ENCODE measurements at regions not wholly inside any gene's neighbourhood (a gene's known extent, or its start where the extent isn't known, plus 50 kb on each side); places are given as distances from the start of the nearest gene placed in this dataset.
A peak's percentile ranks its signal among the peaks of the same experiment; 100 is the strongest.

- TF ChIP-seq POLR2AphosphoS5 (IDR thresholded peaks at IDR 0.05; ENCODE audit: low read depth) = no peak
- no peak for TF ChIP-seq ZNF331 (CRISPR knock-in tag; IDR thresholded peaks at IDR 0.05; ENCODE audit: low read depth)
- TF ChIP-seq EZH2 (IDR thresholded peaks at IDR 0.05; ENCODE audit: low read depth, unreplicated experiment) = no peak
- no peak for TF ChIP-seq NANOG (IDR thresholded peaks at IDR 0.05; ENCODE audit: borderline replicate concordance)
- no peak for TF ChIP-seq STAT1 (IDR thresholded peaks at IDR 0.05; ENCODE audit: unreplicated experiment)
- no peak for TF ChIP-seq EZH2phosphoT487 (IDR thresholded peaks at IDR 0.05; ENCODE audit: unreplicated experiment)
- no peak for TF ChIP-seq REST (IDR thresholded peaks at IDR 0.05; ENCODE audit: unreplicated experiment)
- TF ChIP-seq JUNB (IDR thresholded peaks at IDR 0.05; ENCODE audit: unreplicated experiment) = no peak
- no peak for TF ChIP-seq CREB1 (CRISPR knock-in tag; IDR thresholded peaks at IDR 0.05; ENCODE audit: low read depth)
- TF ChIP-seq CTCF (conservative IDR thresholded peaks at IDR 0.05; ENCODE audit: low read depth in 2 of 2) = no peak
- no peak for TF ChIP-seq ETS1 (IDR thresholded peaks at IDR 0.05)
Observed at GRCh38 chr11:32164836-32165235, 74.0 kb downstream of the RCN1 start (continued).

GRCh38 chr11:32168924-32169323, 78.0 kb downstream of the RCN1 start:
- ATAC-seq (no peak), DNase-seq (ENCODE audit: low spot score) (no peak)
- Histone ChIP-seq H3K36me3 (ENCODE audit: insufficient read depth) (no peaks in the 10 kb centered on the region), H3F3A (replicated peaks; ENCODE audit: low read depth) (no peaks in the 10 kb centered on the region), H3K9me2 (ENCODE audit: insufficient read depth) (no peaks in the 10 kb centered on the region), H3K27me3 (ENCODE audit: insufficient read depth) (no peaks in the 10 kb centered on the region), H3K4me1 (ENCODE audit: insufficient read depth) (no peaks in the 10 kb centered on the region), H3K4me3 (no peak overlapping the region), H3K27ac (ENCODE audit: low read depth) (no peak overlapping the region), H3K4me2 (no peak overlapping the region), H3K79me2 (replicated peaks; ENCODE audit: insufficient read depth) (no peaks in the 10 kb centered on the region), H4K20me1 (replicated peaks; ENCODE audit: insufficient read depth) (no peaks in the 10 kb centered on the region), H2AFZ (no peak overlapping the region)
- H3K27me3 Mint-ChIP-seq (ENCODE audit: insufficient read depth, low read depth, poor library complexity) = no peaks in the 10 kb centered on the region
- TF ChIP-seq POLR2AphosphoS5 (IDR thresholded peaks at IDR 0.05; ENCODE audit: low read depth) (no peak), STAT1 (IDR thresholded peaks at IDR 0.05; ENCODE audit: unreplicated experiment) (no peak)
- H3K36me3 Mint-ChIP-seq (ENCODE audit: low read depth) = no peaks in the 10 kb centered on the region
- H3K4me3 Mint-ChIP-seq = no peak overlapping the region
- H3K9me3 Mint-ChIP-seq = no peaks in the 10 kb centered on the region
- H3K4me1 Mint-ChIP-seq = no peaks in the 10 kb centered on the region; the same call in 2 of the 3 replicates
- 0 out of 2 replicates have a peak overlapping the region, but pooled peaks have one; percentile 27 for H3K27ac Mint-ChIP-seq

Data from GM23338 (cell line).